Memory B cell (primary cell): ENCODE measurements at regions not wholly inside any gene's neighbourhood (a gene's known extent, or its start where the extent isn't known, plus 50 kb on each side); places are given as distances from the start of the nearest gene placed in this dataset.

Experiments used
- ATAC-seq: fragments of 150-1000 bp; cut with Tn5 transposase; 2 replicates; pipeline ENCODE4 v1.10.0; 2021; ENCODE audit warnings: low read depth, mild to moderate bottlenecking, moderate library complexity
- DNase-seq, 2 donors: peaks; one replicate each; pipeline ENCODE4 v3.0.0; 2022; ENCODE audit warnings: low spot score in 2 of 2
- H3K27ac Mint-ChIP-seq: one replicate; pipeline ENCODE4 v1.8.0; 2022; ENCODE audit warnings: mild to moderate bottlenecking, moderate library complexity, mixed read lengths
- H3K27me3 Mint-ChIP-seq: one replicate; pipeline ENCODE4 v1.8.0; 2022; ENCODE audit warnings: mixed read lengths
- H3K36me3 Mint-ChIP-seq: one replicate; pipeline ENCODE4 v1.8.0; 2022; ENCODE audit warnings: mild to moderate bottlenecking, mixed read lengths
- H3K4me1 Mint-ChIP-seq: one replicate; pipeline ENCODE4 v1.8.0; 2022; ENCODE audit warnings: mixed read lengths
- H3K4me3 Mint-ChIP-seq: one replicate; pipeline ENCODE4 v1.8.0; 2022; ENCODE audit warnings: mild to moderate bottlenecking, moderate library complexity, mixed read lengths
- H3K9me3 Mint-ChIP-seq: one replicate; pipeline ENCODE4 v1.8.0; 2022; ENCODE audit warnings: mixed read lengths

- H3K4me3 Mint-ChIP-seq: peak overlapping the region; percentile 17
- DNase-seq: no peak
- H3K9me3 Mint-ChIP-seq: no peaks in the 10 kb centered on the region
- H3K4me1 Mint-ChIP-seq: peaks cover 28% of the 10 kb centered on the region
- no peak for ATAC-seq
- H3K36me3 Mint-ChIP-seq: no peaks in the 10 kb centered on the region
- no peaks in the 10 kb centered on the region for H3K27me3 Mint-ChIP-seq
- H3K27ac Mint-ChIP-seq: peak overlapping the region; percentile 76
Measured at GRCh38 chr1:43072314-43072713, 99.8 kb downstream of the EBNA1BP2 start.

GRCh38 chr1:43071241-43071640 lies 100.8 kb downstream of the EBNA1BP2 start:
- Mint-ChIP-seq H3K4me1 (peaks cover 28% of the 10 kb centered on the region), H3K9me3 (no peaks in the 10 kb centered on the region), H3K36me3 (no peaks in the 10 kb centered on the region), H3K27ac (peak overlapping the region; percentile 76), H3K27me3 (no peaks in the 10 kb centered on the region), H3K4me3 (no peak overlapping the region)
- ATAC-seq (no peak), DNase-seq (no peak)

GRCh38 chr1:43069461-43070050 lies 102.5 kb downstream of the EBNA1BP2 start:
- Mint-ChIP-seq H3K27me3 (no peaks in the 10 kb centered on the region), H3K4me1 (peaks cover 32% of the 10 kb centered on the region), H3K27ac (no peak overlapping the region), H3K36me3 (no peaks in the 10 kb centered on the region), H3K4me3 (no peak overlapping the region), H3K9me3 (no peaks in the 10 kb centered on the region)
- DNase-seq (no peak), ATAC-seq (no peak)

GRCh38 chr1:43068911-43069310 lies 103.2 kb downstream of the EBNA1BP2 start:
- Mint-ChIP-seq H3K27me3 (no peaks in the 10 kb centered on the region), H3K36me3 (no peaks in the 10 kb centered on the region), H3K4me1 (peaks cover 32% of the 10 kb centered on the region), H3K27ac (no peak overlapping the region), H3K4me3 (no peak overlapping the region), H3K9me3 (no peaks in the 10 kb centered on the region)
- ATAC-seq: no peak
- DNase-seq: no peak

GRCh38 chr1:43067977-43068751 lies 103.9 kb downstream of the EBNA1BP2 start:
- Mint-ChIP-seq H3K27me3 (no peaks in the 10 kb centered on the region), H3K27ac (no peak overlapping the region), H3K4me1 (peaks cover 27% of the 10 kb centered on the region), H3K9me3 (no peaks in the 10 kb centered on the region), H3K4me3 (peak overlapping the region; percentile 49), H3K36me3 (no peaks in the 10 kb centered on the region)
- peak; percentile 42 for ATAC-seq
- DNase-seq: peak in 1 of 2 donors; percentile 20

- H3K4me1 Mint-ChIP-seq: peaks cover 21% of the 10 kb centered on the region
- H3K27me3 Mint-ChIP-seq: no peaks in the 10 kb centered on the region
- no peaks in the 10 kb centered on the region for H3K9me3 Mint-ChIP-seq
- H3K36me3 Mint-ChIP-seq: no peaks in the 10 kb centered on the region
- ATAC-seq (no peak), DNase-seq (no peak)
- peak overlapping the region; percentile 47 for H3K4me3 Mint-ChIP-seq
- no peak overlapping the region for H3K27ac Mint-ChIP-seq
Measured at GRCh38 chr1:43067233-43067745, 104.8 kb downstream of the EBNA1BP2 start.

GRCh38 chr1:43066578-43066977 lies 105.5 kb downstream of the EBNA1BP2 start:
- Mint-ChIP-seq H3K9me3 (no peaks in the 10 kb centered on the region), H3K4me3 (peak overlapping the region; percentile 35), H3K27me3 (no peaks in the 10 kb centered on the region), H3K36me3 (no peaks in the 10 kb centered on the region), H3K27ac (no peak overlapping the region), H3K4me1 (peaks cover 15% of the 10 kb centered on the region)
- no peak for ATAC-seq
- no peak for DNase-seq

- H3K27me3 Mint-ChIP-seq: no peaks in the 10 kb centered on the region
- no peak overlapping the region for H3K27ac Mint-ChIP-seq
- H3K4me1 Mint-ChIP-seq: peaks cover 9% of the 10 kb centered on the region
- ATAC-seq (no peak), DNase-seq (no peak)
- H3K4me3 Mint-ChIP-seq: no peak overlapping the region
- H3K9me3 Mint-ChIP-seq: no peaks in the 10 kb centered on the region
- no peaks in the 10 kb centered on the region for H3K36me3 Mint-ChIP-seq
Measured at GRCh38 chr1:43065616-43066399, 106.3 kb downstream of the EBNA1BP2 start.

GRCh38 chr1:43065191-43065590 lies 106.5 kb upstream of the SLC2A1 start:
- Mint-ChIP-seq H3K36me3 (no peaks in the 10 kb centered on the region), H3K9me3 (no peaks in the 10 kb centered on the region), H3K27me3 (no peaks in the 10 kb centered on the region), H3K4me1 (peaks cover 8% of the 10 kb centered on the region), H3K27ac (no peak overlapping the region), H3K4me3 (no peak overlapping the region)
- no peak for ATAC-seq
- no peak for DNase-seq

- Mint-ChIP-seq H3K27ac (no peak overlapping the region), H3K9me3 (no peaks in the 10 kb centered on the region), H3K36me3 (no peaks in the 10 kb centered on the region), H3K4me1 (peaks cover 6% of the 10 kb centered on the region), H3K27me3 (peaks cover 2% of the 10 kb centered on the region), H3K4me3 (no peak overlapping the region)
- ATAC-seq (no peak), DNase-seq (no peak)
Measured at GRCh38 chr1:43063394-43064219, 104.9 kb upstream of the SLC2A1 start.

GRCh38 chr1:43062527-43063095 lies 103.9 kb upstream of the SLC2A1 start:
- no peak overlapping the region for H3K4me3 Mint-ChIP-seq
- peaks cover 7% of the 10 kb centered on the region for H3K27me3 Mint-ChIP-seq
- H3K9me3 Mint-ChIP-seq: no peaks in the 10 kb centered on the region
- H3K36me3 Mint-ChIP-seq: no peaks in the 10 kb centered on the region
- DNase-seq (no peak), ATAC-seq (no peak)
- H3K4me1 Mint-ChIP-seq: peaks cover 8% of the 10 kb centered on the region
- H3K27ac Mint-ChIP-seq: no peak overlapping the region

GRCh38 chr1:43061757-43062156 lies 103.1 kb upstream of the SLC2A1 start:
- no peaks in the 10 kb centered on the region for H3K9me3 Mint-ChIP-seq
- no peak overlapping the region for H3K4me3 Mint-ChIP-seq
- peaks cover 11% of the 10 kb centered on the region for H3K4me1 Mint-ChIP-seq

More at GRCh38 chr1:43061757-43062156, 103.1 kb upstream of the SLC2A1 start:
- H3K27ac Mint-ChIP-seq: no peak overlapping the region
- H3K27me3 Mint-ChIP-seq: peaks cover 10% of the 10 kb centered on the region
- DNase-seq (no peak), ATAC-seq (no peak)
- H3K36me3 Mint-ChIP-seq: no peaks in the 10 kb centered on the region
